ENCODE measurements at regions not wholly inside any gene's neighbourhood (a gene's known extent, or its start where the extent isn't known, plus 50 kb on each side); places are given as distances from the start of the nearest gene placed in this dataset.

DNA sequence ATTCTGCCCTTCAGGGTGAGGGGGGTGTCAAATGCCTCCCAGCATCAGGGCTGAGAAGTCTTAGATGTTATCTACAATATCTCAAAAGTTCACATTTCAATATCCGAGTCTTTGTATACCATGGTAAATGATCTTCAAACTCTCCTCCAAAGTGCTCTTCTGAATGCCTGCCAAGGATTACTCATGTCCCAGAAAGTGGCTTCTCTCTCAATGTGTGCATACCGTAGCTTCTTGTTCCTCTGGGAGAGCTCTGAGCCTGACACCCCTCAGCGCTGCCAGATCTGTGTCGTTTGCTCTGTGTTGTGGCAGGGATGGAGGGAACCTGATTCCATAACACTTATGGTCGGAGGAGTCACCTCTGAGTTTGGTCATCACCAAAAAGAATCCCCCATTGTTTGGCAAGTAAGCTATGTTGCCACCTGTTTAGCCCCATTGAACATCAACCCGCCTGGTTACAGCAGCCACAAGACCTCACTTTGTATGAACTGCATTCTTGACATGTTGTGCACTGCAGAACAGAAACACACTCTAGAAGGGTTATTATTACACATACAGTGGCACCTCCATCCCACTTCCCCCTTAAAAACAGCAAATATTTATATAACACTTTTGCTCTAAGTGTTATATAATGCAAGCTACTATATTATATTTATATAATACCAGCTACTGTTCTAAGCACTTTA lies 163.1 kb upstream of the MIR17HG start:
- Histone ChIP-seq H2AK5ac (ENCODE audit: low read depth, low read length) (no peak overlapping the region), H3K27me3 (ENCODE audit: control insufficient read depth, insufficient read depth, low read length) (no peaks in the 10 kb centered on the region), H3K56ac (ENCODE audit: extremely low read depth, insufficient read depth, low read length) (no peak overlapping the region), H4K5ac (ENCODE audit: low read depth, low read length) (no peak overlapping the region), H3K9me1 (ENCODE audit: insufficient read depth, low read length) (no peaks in the 10 kb centered on the region), H3K4ac (ENCODE audit: low read depth, low read length) (no peak overlapping the region), H2BK120ac (ENCODE audit: low read depth, low read length) (no peak overlapping the region), H3K14ac (replicated peaks; ENCODE audit: low read depth, low read length) (no peak overlapping the region), H2BK15ac (ENCODE audit: low read depth, low read length) (no peak overlapping the region), H2BK5ac (ENCODE audit: low read depth, low read length, poor library complexity, severe bottlenecking) (no peak overlapping the region), H3K23ac (ENCODE audit: low read depth, low read length) (no peak overlapping the region), H3K27ac (ENCODE audit: insufficient read depth, low read length) (no peak overlapping the region), H2AK9ac (replicated peaks; ENCODE audit: low read depth, low read length, poor library complexity) (no peak overlapping the region), H3K4me1 (ENCODE audit: control insufficient read depth, insufficient read depth, low read length) (no peaks in the 10 kb centered on the region), H3K4me3 (ENCODE audit: insufficient read depth, low read depth, low read length) (no peak overlapping the region), H3K18ac (ENCODE audit: low read depth, low read length) (no peak overlapping the region), H3K79me1 (ENCODE audit: low read depth in 1 of 2, low read length in 2 of 2) (no peaks in the 10 kb centered on the region), H4K20me1 (ENCODE audit: insufficient read depth, low read length) (no peaks in the 10 kb centered on the region), H3K9me3 (ENCODE audit: control insufficient read depth, insufficient read depth, low read length) (no peaks in the 10 kb centered on the region), H4K8ac (ENCODE audit: low read depth in 2 of 2, low read length in 2 of 2) (no peak overlapping the region), H2BK20ac (ENCODE audit: low read depth, low read length) (no peak overlapping the region), H3K9ac (ENCODE audit: low read depth, low read length) (no peak overlapping the region), H4K91ac (ENCODE audit: insufficient read depth, low read depth, low read length) (no peak overlapping the region), H3K4me2 (ENCODE audit: low read depth, low read length) (no peak overlapping the region), H2AFZ (replicated peaks; ENCODE audit: low read length, poor library complexity) (no peak overlapping the region), H3K36me3 (ENCODE audit: control insufficient read depth, insufficient read depth, low read length) (no peaks in the 10 kb centered on the region)
- ATAC-seq (ENCODE audit: low read depth) (no peak), DNase-seq (no peak)
- in situ Hi-C loops (cut with MboI; ENCODE audit: low sequenced_read_pairs) (no loop called here), dilution Hi-C loops (cut with HindIII; ENCODE audit: low sequenced_read_pairs, unreplicated experiment) (no loop called here), intact Hi-C loops (cut with micrococcal nuclease) (loop anchor here (2.0 kb wide), 1 partner anchor 50 kb away; no protein-coding TSS in a partner anchor)
- POLR2A ChIA-PET (ENCODE audit: unreplicated experiment): no interaction called here
- no peak for TF ChIP-seq MAFK (IDR thresholded peaks at IDR 0.05; ENCODE audit: low read depth, low read length)
- no peak for TF ChIP-seq POLR2A (IDR thresholded peaks at IDR 0.05; ENCODE audit: low read depth, low read length)
- TF ChIP-seq MAZ (IDR thresholded peaks at IDR 0.05; ENCODE audit: borderline replicate concordance, low read depth, low read length): no peak
- TF ChIP-seq RFX5 (IDR thresholded peaks at IDR 0.05; ENCODE audit: low read depth, low read length): no peak
- TF ChIP-seq RCOR1 (IDR thresholded peaks at IDR 0.05; ENCODE audit: insufficient replicate concordance, low read length): no peak
- no peak for TF ChIP-seq NFE2L2 (IDR thresholded peaks at IDR 0.05; ENCODE audit: low read depth, low read length)
- TF ChIP-seq SMC3 (IDR thresholded peaks at IDR 0.05; ENCODE audit: low read depth, low read length): no peak
- TF ChIP-seq RAD21 (IDR thresholded peaks at IDR 0.05; ENCODE audit: low read length): no peak
- no peak for TF ChIP-seq FOS (IDR thresholded peaks at IDR 0.05; ENCODE audit: low read depth, low read length)
- TF ChIP-seq, protein P1, sequence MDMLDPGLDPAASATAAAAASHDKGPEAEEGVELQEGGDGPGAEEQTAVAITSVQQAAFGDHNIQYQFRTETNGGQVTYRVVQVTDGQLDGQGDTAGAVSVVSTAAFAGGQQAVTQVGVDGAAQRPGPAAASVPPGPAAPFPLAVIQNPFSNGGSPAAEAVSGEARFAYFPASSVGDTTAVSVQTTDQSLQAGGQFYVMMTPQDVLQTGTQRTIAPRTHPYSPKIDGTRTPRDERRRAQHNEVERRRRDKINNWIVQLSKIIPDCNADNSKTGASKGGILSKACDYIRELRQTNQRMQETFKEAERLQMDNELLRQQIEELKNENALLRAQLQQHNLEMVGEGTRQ (IDR thresholded peaks at IDR 0.05; ENCODE audit: low read depth, low read length): no peak
- TF ChIP-seq CTCF (conservative IDR thresholded peaks at IDR 0.05; ENCODE audit: low read depth, low read length): no peak
- TF ChIP-seq CHD1 (IDR thresholded peaks at IDR 0.05; ENCODE audit: low read depth, low read length): no peak
- TF ChIP-seq BHLHE40 (IDR thresholded peaks at IDR 0.05; ENCODE audit: low read depth, low read length): no peak
- no peak for TF ChIP-seq CEBPB (IDR thresholded peaks at IDR 0.05; ENCODE audit: low read depth, low read length)
- TF ChIP-seq MXI1 (IDR thresholded peaks at IDR 0.05; ENCODE audit: borderline replicate concordance, low read depth, low read length): no peak
- TF ChIP-seq, protein P2, sequence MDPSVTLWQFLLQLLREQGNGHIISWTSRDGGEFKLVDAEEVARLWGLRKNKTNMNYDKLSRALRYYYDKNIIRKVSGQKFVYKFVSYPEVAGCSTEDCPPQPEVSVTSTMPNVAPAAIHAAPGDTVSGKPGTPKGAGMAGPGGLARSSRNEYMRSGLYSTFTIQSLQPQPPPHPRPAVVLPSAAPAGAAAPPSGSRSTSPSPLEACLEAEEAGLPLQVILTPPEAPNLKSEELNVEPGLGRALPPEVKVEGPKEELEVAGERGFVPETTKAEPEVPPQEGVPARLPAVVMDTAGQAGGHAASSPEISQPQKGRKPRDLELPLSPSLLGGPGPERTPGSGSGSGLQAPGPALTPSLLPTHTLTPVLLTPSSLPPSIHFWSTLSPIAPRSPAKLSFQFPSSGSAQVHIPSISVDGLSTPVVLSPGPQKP (IDR thresholded peaks at IDR 0.05; ENCODE audit: borderline replicate concordance, low read depth, low read length): no peak
- CTCF ChIA-PET: no interaction called here
- WGBS, 2 experiments (ENCODE audit: extremely low coverage in 2 of 2, insufficient read length in 1 of 2): no CpG with 5 or more reads among the region's 6 CpGs
- BruUV-seq (replicated peaks): no TSS peak

Data from IMR-90 (cell line).